Superior temporal gyrus (tissue), 1 donor: ENCODE measurements at regions not wholly inside any gene's neighbourhood (a gene's known extent, or its start where the extent isn't known, plus 50 kb on each side); places are given as distances from the start of the nearest gene placed in this dataset.

Experiments used
- DNase-seq: peaks from one replicate; pipeline ENCODE4 v3.0.0-alpha.2; 2016; ENCODE audit errors: extremely low spot score

GRCh38 chr2:220277445-220277975, 650.1 kb downstream of the SLC4A3 start:
- DNase-seq = no peak

DNA sequence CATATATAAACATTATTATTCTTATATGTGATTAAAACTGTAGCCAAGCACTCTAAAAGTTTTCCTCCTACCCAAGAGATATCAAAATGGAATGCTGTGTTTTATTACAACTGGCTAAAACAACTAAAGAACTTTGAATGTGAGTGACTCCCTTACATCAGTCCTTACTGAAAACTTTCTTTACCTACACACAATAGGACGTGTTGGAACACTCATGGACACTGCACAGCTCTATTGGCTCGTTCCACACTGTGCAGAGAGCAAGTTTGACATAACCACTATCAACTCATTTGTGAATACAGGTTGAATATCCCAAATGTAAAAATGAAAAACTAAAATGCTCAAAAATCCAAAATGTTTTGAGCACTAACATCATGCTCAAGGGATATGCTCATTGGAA, 650.6 kb downstream of the SLC4A3 start:
- no peak for DNase-seq

DNA sequence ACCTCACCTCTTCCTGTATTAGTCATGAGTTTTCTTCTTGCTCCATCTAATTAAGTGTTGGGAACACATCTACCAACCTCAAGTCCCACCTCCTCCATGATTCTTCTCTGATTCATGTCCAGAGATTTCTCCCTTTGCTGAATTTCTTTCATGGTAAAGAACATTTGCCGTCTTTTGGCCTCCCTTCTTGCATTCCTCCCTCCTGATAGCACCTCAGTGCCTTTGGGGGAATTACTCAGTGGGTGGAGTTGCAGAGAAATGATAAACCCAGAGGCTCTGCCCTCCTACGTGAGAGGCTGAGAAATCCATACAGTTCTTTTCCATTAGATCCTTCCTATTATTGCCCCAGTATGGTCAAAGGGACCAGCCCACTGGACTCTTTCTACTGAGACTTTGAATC, 651.9 kb downstream of the SLC4A3 start:
- no peak for DNase-seq

- DNase-seq = no peak
These were observed 652.4 kb downstream of the SLC4A3 start for GRCh38 chr2:220279840-220280239.

- no peak for DNase-seq
These were observed 653.3 kb downstream of the SLC4A3 start for GRCh38 chr2:220280736-220281135.

GRCh38 chr2:220281771-220282170, 654.3 kb downstream of the SLC4A3 start:
- no peak for DNase-seq

DNA sequence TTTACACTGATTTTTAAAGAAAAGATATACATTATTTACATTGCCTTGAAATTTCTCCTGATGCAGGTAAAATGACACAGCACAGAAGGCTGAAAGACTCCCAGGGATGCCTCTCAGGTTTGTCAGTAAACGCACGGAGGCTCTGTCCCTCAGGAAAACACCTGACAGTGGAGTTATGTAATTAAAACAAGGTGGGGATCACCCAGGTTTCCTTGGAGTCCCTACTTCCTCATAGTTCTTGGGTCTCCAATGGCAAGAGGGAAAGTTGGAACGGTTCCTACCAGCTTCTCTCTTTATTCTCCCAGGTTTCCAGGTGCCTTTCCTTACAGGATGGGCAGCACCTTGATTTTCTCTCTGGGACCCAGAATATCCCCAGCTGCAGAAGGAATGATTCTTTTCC, 654.8 kb downstream of the SLC4A3 start:
- no peak for DNase-seq

GRCh38 chr2:220293966-220294365, 666.5 kb downstream of the SLC4A3 start:
- no peak for DNase-seq

DNA sequence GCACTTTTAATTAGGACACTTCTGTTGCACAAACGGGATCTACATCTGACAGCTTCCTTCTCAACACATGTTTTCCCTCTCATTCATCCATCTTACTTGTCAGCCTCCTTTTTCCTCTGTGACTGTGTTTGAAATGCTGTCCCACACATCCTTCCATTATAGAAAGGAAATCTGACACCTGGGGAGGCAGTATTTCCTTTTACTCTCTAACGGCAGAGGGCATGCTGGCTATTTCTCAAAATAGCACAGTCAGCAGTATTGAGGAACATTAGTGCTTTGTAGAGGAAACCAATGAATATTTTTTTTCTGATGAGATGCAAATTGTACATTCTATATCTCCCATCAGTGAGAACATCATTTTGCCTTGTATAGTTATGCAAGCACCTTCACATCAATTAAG, 668.7 kb downstream of the SLC4A3 start:
- no peak for DNase-seq

DNA sequence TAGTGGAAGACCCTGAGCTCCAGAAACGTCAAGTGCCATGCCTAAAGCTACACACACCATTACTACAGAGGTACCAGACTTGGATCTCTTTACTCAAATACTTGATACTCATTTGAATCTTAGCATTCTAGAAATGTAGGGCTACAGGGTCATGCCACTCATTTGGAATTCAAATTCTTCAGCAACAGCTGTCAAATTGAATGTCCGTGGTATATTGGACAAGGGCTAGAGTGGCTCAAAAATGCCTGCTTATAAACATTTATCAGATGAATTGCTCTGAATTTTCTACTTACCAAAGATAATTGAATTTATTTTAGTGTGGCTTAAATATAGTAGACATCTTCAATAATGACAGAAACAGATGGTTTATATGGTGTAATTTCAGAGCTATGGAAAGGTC, 669.7 kb downstream of the SLC4A3 start:
- no peak for DNase-seq

DNA sequence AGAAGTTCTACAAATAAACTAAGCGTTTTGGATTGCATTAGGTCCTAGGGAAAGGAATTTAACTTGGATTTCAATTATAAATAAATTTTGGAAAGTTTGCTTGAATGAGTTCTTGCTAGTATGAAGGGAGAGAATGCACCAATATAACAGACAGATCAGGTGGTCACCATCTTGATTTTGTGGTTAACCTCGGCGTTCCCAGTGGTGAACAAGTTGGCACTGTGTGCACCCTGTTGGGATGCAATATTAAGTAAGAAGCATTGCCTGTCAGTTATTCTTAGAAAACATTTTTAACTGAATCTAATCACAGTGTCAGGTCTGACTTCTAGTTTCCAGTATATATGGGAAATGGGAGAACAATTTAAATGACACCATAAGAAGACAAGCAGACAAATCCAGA, 673.4 kb downstream of the SLC4A3 start:
- DNase-seq = no peak

GRCh38 chr2:220302756-220303155, 675.3 kb downstream of the SLC4A3 start:
- DNase-seq = no peak

DNA sequence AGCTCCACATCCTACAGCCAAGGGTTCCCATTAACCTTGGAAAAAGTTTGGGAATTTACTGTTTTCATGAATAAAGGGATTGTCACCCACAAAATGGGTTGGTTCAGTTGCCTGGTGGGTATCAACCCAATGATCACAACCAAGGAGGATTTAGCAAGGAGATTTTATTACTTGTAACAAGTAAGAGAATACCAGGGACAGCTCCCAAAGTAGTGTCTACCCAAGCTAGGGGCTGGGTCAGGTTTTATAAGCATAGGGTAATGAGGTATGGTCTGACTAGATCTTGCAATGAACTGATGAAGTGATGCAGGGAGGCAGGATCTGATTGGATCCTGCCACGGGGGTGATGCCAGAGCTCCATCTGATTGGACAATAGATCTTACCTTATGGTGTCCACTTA, 681.8 kb downstream of the SLC4A3 start:
- no peak for DNase-seq

- DNase-seq = peak; percentile 63
These were observed 683.0 kb downstream of the SLC4A3 start for GRCh38 chr2:220310451-220310861.

DNA sequence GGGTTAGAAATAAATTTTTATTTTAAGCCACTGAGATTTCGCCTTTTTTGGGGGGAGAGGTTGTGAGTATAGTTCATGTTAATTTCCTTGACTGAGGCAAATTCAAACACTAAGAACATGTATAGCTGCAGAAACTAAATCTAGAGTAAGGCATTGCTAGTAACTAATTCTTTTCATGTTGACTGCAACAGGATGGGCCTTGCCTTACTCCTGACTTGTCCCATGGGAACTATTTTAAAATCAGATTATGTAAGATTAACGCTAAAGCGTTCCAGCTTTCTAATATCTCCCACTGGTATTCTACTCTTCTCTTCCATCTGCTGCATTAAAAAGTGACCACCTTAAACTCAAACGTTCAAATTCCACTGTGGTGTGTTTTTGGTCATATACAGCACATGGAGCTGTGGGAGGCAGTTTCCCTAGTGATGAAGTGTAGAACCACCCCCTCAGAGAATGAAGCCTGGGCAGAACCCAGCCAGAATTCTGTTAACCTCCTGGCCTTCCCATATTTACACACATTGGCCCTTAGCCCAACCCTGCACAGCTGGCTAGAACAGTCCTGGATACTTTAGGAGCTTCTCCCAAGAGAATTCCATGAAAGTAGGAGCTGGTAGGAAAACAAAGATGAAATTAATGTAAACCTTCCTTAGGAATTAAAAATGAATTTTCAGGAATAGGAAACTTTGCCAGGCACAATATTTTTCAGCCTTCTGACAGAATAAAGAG, 687.8 kb downstream of the SLC4A3 start:
- DNase-seq = no peak

DNA sequence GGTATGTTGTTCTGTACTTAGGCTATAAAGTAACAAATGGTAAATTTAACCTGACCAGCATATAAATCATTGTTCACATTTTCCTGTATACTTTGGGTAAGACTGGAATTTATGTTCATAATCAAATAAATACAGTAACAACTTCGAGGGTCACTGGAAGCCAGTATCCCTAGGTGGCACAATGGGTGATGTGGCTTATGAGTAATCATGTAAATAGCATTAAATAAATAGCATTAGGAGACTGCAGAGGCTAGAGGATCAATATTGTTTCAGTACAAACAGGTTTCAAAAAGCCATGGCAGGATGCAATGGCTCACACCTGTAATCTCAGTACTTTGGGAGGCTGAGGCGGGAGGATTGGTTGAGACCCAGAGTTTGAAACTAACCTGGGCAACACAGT, 690.6 kb downstream of the SLC4A3 start:
- DNase-seq = no peak

DNA sequence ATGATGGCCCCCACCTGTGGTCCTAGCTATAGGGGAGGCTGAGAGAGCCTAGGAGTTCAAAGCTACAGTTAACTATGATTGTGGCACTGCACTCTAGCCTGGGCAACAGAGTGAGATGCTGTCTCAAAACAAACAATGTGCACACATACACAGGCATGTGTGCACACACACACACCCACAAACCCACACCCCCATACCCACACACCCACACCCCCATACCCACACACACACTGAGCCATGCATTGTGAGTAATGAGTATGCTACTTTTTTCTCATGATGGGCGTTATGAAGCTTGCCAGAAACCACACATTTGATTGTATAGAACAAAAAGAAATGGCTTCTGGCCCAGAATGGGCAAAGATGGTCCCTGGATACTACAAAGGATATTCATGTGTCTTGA, 691.1 kb downstream of the SLC4A3 start:
- DNase-seq = no peak

- no peak for DNase-seq
These were observed 692.9 kb downstream of the SLC4A3 start for GRCh38 chr2:220320326-220320725.

- DNase-seq = no peak
These were observed 705.5 kb downstream of the SLC4A3 start for GRCh38 chr2:220332886-220333285.

DNA sequence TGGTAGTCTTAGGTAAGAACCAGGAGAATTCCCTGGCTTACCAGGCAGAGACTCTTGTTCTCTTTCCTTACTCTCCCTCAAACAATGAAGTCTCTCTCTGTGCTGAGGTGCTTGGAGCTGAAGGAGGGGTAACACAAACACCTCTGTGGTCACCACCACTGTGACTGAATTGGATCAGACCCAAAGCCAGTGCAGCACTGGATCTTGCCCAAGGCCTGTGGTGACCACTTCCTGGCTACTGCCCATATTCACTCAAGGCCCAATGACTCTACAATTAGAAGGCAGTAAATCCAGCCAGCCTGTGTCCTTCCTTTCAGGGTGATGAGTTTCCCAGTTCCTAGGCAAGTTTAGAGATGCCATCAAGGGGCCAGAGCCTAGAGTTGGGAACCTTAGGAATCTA, 706.8 kb downstream of the SLC4A3 start:
- DNase-seq = no peak

GRCh38 chr2:220334871-220335590, 707.6 kb downstream of the SLC4A3 start:
- no peak for DNase-seq

DNA sequence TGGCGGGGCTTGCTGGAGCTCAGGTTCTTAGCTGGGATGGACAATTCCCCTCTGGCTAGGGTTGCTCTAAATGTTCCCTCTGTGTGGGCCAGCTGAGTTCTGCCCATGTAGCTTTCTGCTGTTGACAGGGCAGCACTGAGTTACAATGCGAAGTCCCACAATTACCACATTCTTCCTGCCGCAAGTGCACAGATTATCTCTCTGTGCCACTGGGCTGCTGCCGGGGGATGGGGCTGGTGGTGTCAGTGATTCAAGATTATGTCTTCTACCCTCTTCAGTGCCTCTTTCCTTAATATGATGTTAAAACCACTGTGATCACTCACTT, 708.1 kb downstream of the SLC4A3 start:
- no peak for DNase-seq

GRCh38 chr2:220336771-220337170, 709.3 kb downstream of the SLC4A3 start:
- no peak for DNase-seq
